HepG2 (cell line): ENCODE measurements at regions not wholly inside any gene's neighbourhood (a gene's known extent, or its start where the extent isn't known, plus 50 kb on each side); places are given as distances from the start of the nearest gene placed in this dataset.

Experiments used
- ATAC-seq: fragments of 200-7000 bp; cut with Tn5 transposase; 3 replicates; pipeline ENCODE4 v1.9.1; 2020; ENCODE audit warnings: mild to moderate bottlenecking, moderate library complexity
- BruUV-seq: library from RNA; stranded (reverse); fragments of 400-500 nt; replicated peaks from 2 replicates; lab custom pipeline; 2021; lab: Mats Ljungman, UMichigan
- CTCF ChIA-PET: fragments of 300-600 bp; formaldehyde crosslinking; extraction: SDS; loops from one replicate; lab custom pipeline; 2021; ENCODE audit warnings: low total read pairs, inconsistent platforms, low intra/inter-chr PET ratio; lab: Yijun Ruan, JAX
- POLR2A ChIA-PET: fragments of 350-600 bp; sonication (Branson Sonifier 250); formaldehyde crosslinking; loops from one replicate; lab custom pipeline; 2020; ENCODE audit warnings: antibody characterized with exemption, inconsistent platforms; lab: Yijun Ruan, JAX
- DNase-seq: peaks from one replicate; pipeline ENCODE4 v3.0.0-alpha.2; 2015; ENCODE audit warnings: low spot score
- FAIRE-seq: peaks from 3 replicates; lab custom pipeline; 2011; peaks lifted over from hg19 to GRCh38; lab: Jason Lieb, UNC
- H2AFZ ChIP-seq: one replicate; pipeline ENCODE4 v1.6.1; 2011; ENCODE audit warnings: low read length, inconsistent platforms
- H3K27ac ChIP-seq: fragments of 300-600 bp; 3 replicates; pipeline ENCODE4 v1.8.0; 2011; ENCODE audit warnings: mixed run types, mild to moderate bottlenecking, mixed read lengths, low read length, inconsistent platforms; ENCODE audit not compliant: insufficient read depth; ENCODE audit errors: extremely low read length
- H3K27me3 ChIP-seq, 2 experiments: fragments of 200-600 bp in 1 of 2; 2 replicates in 1 of 2; 3 replicates in 1 of 2; pipeline versions ENCODE4 v1.6.0 to v1.8.0; 2011; ENCODE audit warnings: low read length in 2 of 2, mild to moderate bottlenecking in 2 of 2, moderate library complexity in 2 of 2, inconsistent platforms in 1 of 2; ENCODE audit not compliant: insufficient read depth in 2 of 2, control insufficient read depth in 1 of 2
- H3K36me3 ChIP-seq, 2 experiments: fragments of 200-600 bp in 1 of 2; replicated peaks in 1 of 2; 2 replicates in 1 of 2; 3 replicates in 1 of 2; pipeline versions ENCODE4 v1.5.1 to v1.8.0; 2011; ENCODE audit warnings: low read length in 2 of 2, inconsistent platforms in 1 of 2; ENCODE audit not compliant: insufficient read depth in 2 of 2, control insufficient read depth in 1 of 2
- H3K4me1 ChIP-seq: 2 replicates; pipeline ENCODE4 v1.5.1; 2012; ENCODE audit warnings: low read length, inconsistent platforms; ENCODE audit not compliant: insufficient read depth
- H3K4me2 ChIP-seq: 2 replicates; pipeline ENCODE4 v1.6.0; 2011; ENCODE audit warnings: low read depth, low read length, inconsistent platforms
- H3K4me3 ChIP-seq, 3 experiments: fragments of 200-600 bp in 1 of 3; sonication (generic), shearing (Covaris generic) in 1 of 3; replicated peaks in 1 of 3; 2 replicates each; pipeline ENCODE4 v1.5.1; 2011 to 2016; ENCODE audit warnings: low read length in 3 of 3, inconsistent platforms in 2 of 3, low read depth in 2 of 3, mild to moderate bottlenecking in 2 of 3, control low read depth in 1 of 3, mixed read lengths in 1 of 3; ENCODE audit not compliant: insufficient read depth in 1 of 3
- H3K79me2 ChIP-seq: one replicate; pipeline ENCODE4 v1.6.1; 2011; ENCODE audit warnings: low read length, inconsistent platforms; ENCODE audit not compliant: insufficient read depth
- H3K9ac ChIP-seq: 2 replicates; pipeline ENCODE4 v1.6.0; 2011; ENCODE audit warnings: mild to moderate bottlenecking, low read depth, low read length, inconsistent platforms; ENCODE audit not compliant: insufficient read depth
- H3K9me3 ChIP-seq: 2 replicates; pipeline ENCODE4 v1.5.1; 2012; ENCODE audit warnings: mild to moderate bottlenecking, low read length
- H4K20me1 ChIP-seq: 2 replicates; pipeline ENCODE4 v1.6.0; 2011; ENCODE audit warnings: inconsistent platforms, mild to moderate bottlenecking, low read length, moderate library complexity; ENCODE audit not compliant: insufficient read depth
- AGO1 ChIP-seq: fragments of 200-400 bp; formaldehyde crosslinking; IDR thresholded peaks from 2 replicates; pipeline ENCODE4 v1.6.1; 2017; ENCODE audit warnings: mild to moderate bottlenecking, low read depth, low read length, moderate library complexity; ENCODE audit not compliant: poor library complexity, severe bottlenecking
- AHR ChIP-seq: IDR thresholded peaks from 2 replicates; pipeline ENCODE4 v1.6.1; 2018; ENCODE audit warnings: missing genetic modification reagents, missing compliant biosample characterization
- ARHGAP35 ChIP-seq: sonication (generic); formaldehyde crosslinking; IDR thresholded peaks from 2 replicates; pipeline ENCODE4 v1.9.0; 2022; ENCODE audit warnings: mild to moderate bottlenecking, inconsistent platforms, moderate library complexity, missing genetic modification reagents, borderline replicate concordance
- BORCS8-MEF2B ChIP-seq: sonication (generic); formaldehyde crosslinking; IDR thresholded peaks from 2 replicates; pipeline ENCODE4 v1.8.0; 2022; ENCODE audit warnings: mild to moderate bottlenecking, missing genetic modification reagents
- CBFB ChIP-seq: sonication (generic); formaldehyde crosslinking; IDR thresholded peaks from 2 replicates; pipeline ENCODE4 v1.4.0; 2020; ENCODE audit warnings: missing genetic modification reagents
- MED1 ChIP-seq: sonication (generic); formaldehyde crosslinking; IDR thresholded peaks from 2 replicates; pipeline ENCODE4 v1.4.0; 2020; ENCODE audit warnings: missing genetic modification reagents
- MLX ChIP-seq: IDR thresholded peaks from 2 replicates; pipeline ENCODE4 v1.6.1; 2016
- NCOA2 ChIP-seq: sonication (generic); formaldehyde crosslinking; IDR thresholded peaks from 2 replicates; pipeline ENCODE4 v1.8.0; 2022; ENCODE audit warnings: inconsistent platforms
- NR2F2 ChIP-seq: IDR thresholded peaks from 2 replicates; pipeline ENCODE4 v1.6.1; 2012; ENCODE audit warnings: low read depth, inconsistent platforms, borderline replicate concordance
- PRMT3 ChIP-seq: sonication (generic); formaldehyde crosslinking; IDR thresholded peaks from 2 replicates; pipeline ENCODE4 v1.8.1; 2022; ENCODE audit warnings: low read depth, mild to moderate bottlenecking, moderate library complexity, missing genetic modification reagents, borderline replicate concordance
- SMAD1 ChIP-seq: sonication (generic); formaldehyde crosslinking; IDR thresholded peaks from 2 replicates; pipeline ENCODE4 v1.4.0; 2020; ENCODE audit warnings: missing genetic modification reagents, low read depth, mild to moderate bottlenecking, borderline replicate concordance
- YY1 ChIP-seq: IDR thresholded peaks from 2 replicates; pipeline ENCODE4 v1.6.1; 2011; ENCODE audit warnings: low read length, low read depth, moderate library complexity, mild to moderate bottlenecking; ENCODE audit not compliant: insufficient read depth, insufficient replicate concordance
- ZGPAT ChIP-seq: IDR thresholded peaks from 2 replicates; pipeline ENCODE4 v1.6.1; 2016; ENCODE audit warnings: mild to moderate bottlenecking
- ZNF136 ChIP-seq: sonication (generic); formaldehyde crosslinking; IDR thresholded peaks from 2 replicates; pipeline ENCODE4 v1.8.1; 2022; ENCODE audit warnings: low read depth, mild to moderate bottlenecking, moderate library complexity, missing genetic modification reagents
- ZNF430 ChIP-seq: sonication (generic); formaldehyde crosslinking; IDR thresholded peaks from 2 replicates; pipeline ENCODE4 v1.9.0; 2021; ENCODE audit warnings: mild to moderate bottlenecking, missing genetic modification reagents
- ZNF598 ChIP-seq: sonication (generic); formaldehyde crosslinking; IDR thresholded peaks from 2 replicates; pipeline ENCODE4 v1.5.1; 2020; ENCODE audit warnings: mild to moderate bottlenecking, missing genetic modification reagents, borderline replicate concordance
- ZSCAN22 ChIP-seq: sonication (generic); formaldehyde crosslinking; IDR thresholded peaks from 2 replicates; pipeline ENCODE4 v1.4.0; 2020; ENCODE audit warnings: mild to moderate bottlenecking, missing genetic modification reagents
- WGBS: methylation state at CpG from one replicate; pipeline ENCODE4 v1.1.6; 2017; ENCODE audit warnings: low lambda C conversion rate; 5-methylcytosine and 5-hydroxymethylcytosine counted together
- in situ Hi-C: cut with HindIII; loops from 2 replicates; pipeline ENCODE4 v1.10.0; 2017; ENCODE audit warnings: low pct_unique_long_range_greater_than_20kb; ENCODE audit not compliant: extremely low pct_ligation_motif_present
- intact Hi-C: fragments of 100-400 bp; cut with micrococcal nuclease; formaldehyde crosslinking; loops from one replicate; pipeline ENCODE4 v1.10.0; 2022; ENCODE audit not compliant: unreplicated experiment

- TF ChIP-seq YY1 = no peak
- TF ChIP-seq MED1 = no peak
- TF ChIP-seq AGO1 = no peak
- no peak for TF ChIP-seq AHR
- no peak for TF ChIP-seq PRMT3 (CRISPR knock-in tag)
- TF ChIP-seq SMAD1 (CRISPR knock-in tag) = no peak
- no peak for TF ChIP-seq BORCS8-MEF2B (CRISPR knock-in tag)
Measured at GRCh38 chr2:16109368-16109820, 169.0 kb downstream of the MYCN start (continued).

GRCh38 chr2:16107246-16107645, 166.9 kb downstream of the MYCN start:
- BruUV-seq = no TSS peak
- TF ChIP-seq ZGPAT = no peak
- no peak for TF ChIP-seq CBFB (CRISPR knock-in tag)
- no peak for TF ChIP-seq ZNF430 (CRISPR knock-in tag)
- TF ChIP-seq MLX (CRISPR knock-in tag) = no peak
- TF ChIP-seq ZSCAN22 (CRISPR knock-in tag) = no peak
- no peak for TF ChIP-seq ARHGAP35
- TF ChIP-seq NCOA2 (CRISPR knock-in tag) = no peak
- TF ChIP-seq ZNF136 (CRISPR knock-in tag) = no peak
- TF ChIP-seq ZNF598 (CRISPR knock-in tag) = no peak
- no peak for TF ChIP-seq NR2F2

More at GRCh38 chr2:16107246-16107645, 166.9 kb downstream of the MYCN start:
- Histone ChIP-seq H3K9ac (no peak overlapping the region), H3K4me3 (no peak overlapping the region), H3K9me3 (no peaks in the 10 kb centered on the region), H2AFZ (no peak overlapping the region), H4K20me1 (no peaks in the 10 kb centered on the region), H3K79me2 (no peaks in the 10 kb centered on the region), H3K27ac (no peak overlapping the region), H3K36me3 (no peaks in the 10 kb centered on the region), H3K4me1 (peaks cover 32% of the 10 kb centered on the region), H3K4me2 (no peak overlapping the region), H3K27me3 (0 out of 5 replicates have a peak, but pooled peaks cover 0 to 4% of the 10 kb centered on the region in 2 experiments)
- DNase-seq = no peak
- no peak for FAIRE-seq
- intact Hi-C loops = no loop called here
- in situ Hi-C loops = no loop called here
- POLR2A ChIA-PET = no interaction called here
- CTCF ChIA-PET = no interaction called here
- WGBS = 85% methylated on average over 6 of the region's 6 CpGs
- no peak for ATAC-seq
